AG04449 (cell line): ENCODE measurements at regions not wholly inside any gene's neighbourhood (a gene's known extent, or its start where the extent isn't known, plus 50 kb on each side); places are given as distances from the start of the nearest gene placed in this dataset.
A peak's percentile ranks its signal among the peaks of the same experiment; 100 is the strongest.

Source experiments
- CTCF ChIA-PET: fragments of 350-600 bp; formaldehyde crosslinking; extraction: SDS; loops from one replicate; lab custom pipeline; 2021; ENCODE audit warnings: antibody characterized with exemption; lab: Yijun Ruan, JAX
- POLR2A ChIA-PET: fragments of 400-600, 350-600 bp; formaldehyde crosslinking; extraction: SDS; loops from one replicate; lab custom pipeline; 2020; ENCODE audit warnings: antibody characterized with exemption, inconsistent platforms; lab: Yijun Ruan, JAX
- DNase-seq: peaks from one replicate; pipeline ENCODE4 v3.0.0-alpha.2; 2010; ENCODE audit warnings: low read depth, low spot score
- H3K4me3 ChIP-seq: 2 replicates; pipeline ENCODE4 v1.5.1; 2011; ENCODE audit warnings: low read depth, mild to moderate bottlenecking, control low read depth, low read length
- TF ChIP-seq, protein P1 (sequence below): IDR thresholded peaks from one replicate; pipeline ENCODE4 v1.5.1; 2011; ENCODE audit warnings: mild to moderate bottlenecking, moderate library complexity, low read length, control low read depth, inconsistent platforms; ENCODE audit not compliant: insufficient read depth; ENCODE audit errors: missing control alignments

DNA sequence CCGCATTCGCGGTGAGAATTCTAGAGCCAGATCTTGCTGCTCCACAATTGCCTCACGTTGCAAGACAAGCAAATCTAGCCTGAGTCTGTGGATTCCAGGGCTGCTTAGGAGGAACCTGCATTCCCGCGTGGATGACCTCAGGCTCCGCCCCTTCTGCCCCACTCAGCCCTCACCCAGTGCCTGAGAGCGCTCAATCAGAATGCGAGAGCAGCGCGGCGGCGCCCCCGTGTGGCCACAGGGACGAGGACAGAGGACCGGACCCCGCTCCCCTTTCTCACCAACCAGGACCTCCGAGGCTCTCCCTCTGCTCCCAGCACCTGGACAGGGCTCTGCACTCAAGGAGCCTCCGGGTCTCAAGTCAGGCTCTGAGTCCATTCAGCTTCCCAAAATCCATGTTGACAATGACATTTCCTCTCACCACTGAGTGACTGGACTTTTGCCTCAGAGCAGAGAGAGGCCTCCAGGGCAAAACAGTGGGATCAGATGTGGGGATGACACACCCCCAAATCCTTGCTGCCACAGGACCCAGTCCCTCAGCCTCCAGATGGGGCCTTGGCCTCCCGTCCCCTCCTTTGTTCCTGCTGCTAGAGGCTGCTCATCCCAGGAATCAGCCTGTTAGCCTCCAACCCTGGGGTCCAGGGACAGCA is 52.0 kb downstream of the RPP21 start:
- POLR2A ChIA-PET: no interaction called here
- no peak overlapping the region for H3K4me3 ChIP-seq
- no peak for DNase-seq
- CTCF ChIA-PET: interaction anchor here (0.8 to 4.3 kb wide), 31 partner anchors 8 to 294 kb away, joined by 3 to 47 read pairs (median 4); partner anchors contain the start of gene RPP21
- TF ChIP-seq, protein P1, sequence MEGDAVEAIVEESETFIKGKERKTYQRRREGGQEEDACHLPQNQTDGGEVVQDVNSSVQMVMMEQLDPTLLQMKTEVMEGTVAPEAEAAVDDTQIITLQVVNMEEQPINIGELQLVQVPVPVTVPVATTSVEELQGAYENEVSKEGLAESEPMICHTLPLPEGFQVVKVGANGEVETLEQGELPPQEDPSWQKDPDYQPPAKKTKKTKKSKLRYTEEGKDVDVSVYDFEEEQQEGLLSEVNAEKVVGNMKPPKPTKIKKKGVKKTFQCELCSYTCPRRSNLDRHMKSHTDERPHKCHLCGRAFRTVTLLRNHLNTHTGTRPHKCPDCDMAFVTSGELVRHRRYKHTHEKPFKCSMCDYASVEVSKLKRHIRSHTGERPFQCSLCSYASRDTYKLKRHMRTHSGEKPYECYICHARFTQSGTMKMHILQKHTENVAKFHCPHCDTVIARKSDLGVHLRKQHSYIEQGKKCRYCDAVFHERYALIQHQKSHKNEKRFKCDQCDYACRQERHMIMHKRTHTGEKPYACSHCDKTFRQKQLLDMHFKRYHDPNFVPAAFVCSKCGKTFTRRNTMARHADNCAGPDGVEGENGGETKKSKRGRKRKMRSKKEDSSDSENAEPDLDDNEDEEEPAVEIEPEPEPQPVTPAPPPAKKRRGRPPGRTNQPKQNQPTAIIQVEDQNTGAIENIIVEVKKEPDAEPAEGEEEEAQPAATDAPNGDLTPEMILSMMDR: peak; percentile 94

DNA sequence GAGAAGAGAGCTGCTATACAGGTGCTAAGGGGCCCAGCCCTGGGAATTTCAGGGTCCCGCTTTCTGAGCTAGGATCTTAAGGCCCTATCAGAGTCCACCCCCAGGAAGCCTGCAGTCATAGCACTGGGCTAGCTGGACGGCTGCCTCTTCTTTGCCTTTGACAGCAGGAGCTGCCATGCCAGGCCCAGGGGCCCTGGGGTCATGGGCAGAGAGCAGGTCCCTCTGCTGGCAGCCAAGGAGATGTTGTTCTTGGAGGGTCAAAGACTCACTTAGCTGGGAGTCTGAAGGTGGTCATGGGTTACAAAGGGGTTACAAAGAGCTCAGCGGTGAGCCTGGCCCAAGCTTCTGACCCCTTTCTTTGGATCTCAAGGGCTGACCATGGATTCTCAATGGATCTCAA is 52.7 kb downstream of the RPP21 start:
- POLR2A ChIA-PET: no interaction called here
- TF ChIP-seq, protein P1: no peak
- CTCF ChIA-PET: interaction anchor here (1.0 to 4.3 kb wide), 30 partner anchors 9 to 294 kb away, joined by 3 to 47 read pairs (median 4); partner anchors contain the start of gene RPP21
- no peak for DNase-seq
- H3K4me3 ChIP-seq: no peak overlapping the region

DNA sequence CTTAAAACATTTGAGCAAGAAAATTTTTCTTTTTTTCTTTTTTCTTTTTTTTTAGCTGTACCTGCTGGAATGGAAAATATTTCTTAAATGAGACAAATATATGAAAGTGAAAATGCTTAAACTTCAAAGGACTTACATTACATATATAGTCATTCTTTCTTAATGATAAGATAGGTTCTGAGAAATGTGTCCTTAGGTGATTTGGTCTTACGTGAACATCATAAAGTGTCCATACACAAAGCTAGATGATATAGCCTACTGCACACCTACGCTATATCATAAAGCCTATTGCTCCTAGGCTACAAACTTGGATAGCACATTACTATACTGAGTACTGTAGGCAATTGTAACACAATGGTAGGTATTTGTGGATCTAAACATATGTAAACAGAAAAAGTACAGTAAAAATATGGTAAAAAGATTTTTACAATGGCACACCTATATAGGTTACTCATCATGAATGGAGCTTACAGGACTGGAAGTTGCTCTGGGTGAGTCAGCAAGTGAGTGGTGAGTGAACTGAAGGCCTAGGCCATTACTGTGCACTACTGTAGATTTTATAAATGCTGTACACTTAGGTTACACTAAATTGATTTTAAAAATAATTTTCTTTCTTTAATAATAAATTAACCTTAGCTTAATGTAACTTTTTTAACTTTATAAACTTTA is 54.6 kb downstream of the RPP21 start:
- ChIA-PET POLR2A (no interaction called here), CTCF (interaction anchor here (0.6 to 4.3 kb wide), 15 partner anchors 11 to 298 kb away, joined by 3 to 47 read pairs (median 5); no protein-coding TSS in a partner anchor)
- TF ChIP-seq, protein P1: no peak
- no peak for DNase-seq
- no peak overlapping the region for H3K4me3 ChIP-seq

DNA sequence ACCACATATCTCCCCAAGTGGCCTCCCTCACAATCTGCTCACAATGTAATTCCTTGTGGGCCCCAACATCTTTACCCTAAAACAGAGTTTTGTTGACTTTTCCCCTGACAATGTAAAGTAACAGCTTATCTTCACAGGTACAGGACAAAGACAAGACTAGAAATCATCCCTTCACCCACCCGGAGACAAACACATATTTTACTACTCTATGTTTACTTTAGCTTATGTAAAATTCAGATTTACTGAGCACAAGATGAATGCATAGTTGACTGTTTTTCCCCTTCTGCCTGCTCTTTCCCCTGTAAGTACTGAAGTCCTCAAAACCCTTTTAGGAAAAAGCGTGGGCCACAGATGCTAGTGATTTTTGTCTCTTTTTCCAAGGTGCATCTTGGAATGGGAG is 61.0 kb downstream of the RPP21 start:
- no peak overlapping the region for H3K4me3 ChIP-seq
- TF ChIP-seq, protein P1: no peak
- ChIA-PET CTCF (interaction anchor here (1.5 to 4.7 kb wide), 2 partner anchors 10 to 48 kb away, joined by 4 to 29 read pairs; no protein-coding TSS in a partner anchor), POLR2A (no interaction called here)
- no peak for DNase-seq

DNA sequence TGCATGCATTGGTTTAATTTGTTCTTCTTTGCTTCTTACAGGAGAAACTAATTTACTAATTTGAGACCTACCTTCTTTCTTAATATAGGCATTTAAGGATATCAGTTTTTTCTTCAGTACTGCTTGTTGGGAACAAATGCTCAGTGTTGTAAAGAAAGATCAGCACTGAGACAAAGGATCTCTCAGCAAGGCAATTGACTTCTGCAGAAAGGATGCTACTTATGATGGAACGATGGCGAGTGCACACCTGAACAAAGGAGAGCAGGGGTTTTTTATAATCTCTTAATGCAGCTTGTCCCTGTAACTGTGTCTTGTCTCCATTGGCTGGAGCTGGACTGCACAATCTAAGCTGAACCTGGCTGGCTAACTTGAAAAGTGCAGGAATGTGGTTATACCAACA is 64.2 kb downstream of the RPP21 start:
- DNase-seq: no peak
- TF ChIP-seq, protein P1: no peak
- no peak overlapping the region for H3K4me3 ChIP-seq
- ChIA-PET CTCF (no interaction called here), POLR2A (no interaction called here)
